Skeletal muscle satellite cell (primary cell): ENCODE measurements at regions not wholly inside any gene's neighbourhood (a gene's known extent, or its start where the extent isn't known, plus 50 kb on each side); places are given as distances from the start of the nearest gene placed in this dataset.

Source experiments
- H3K27me3 ChIP-seq: 2 replicates; pipeline ENCODE4 v1.7.0; 2013; ENCODE audit warnings: low read length; ENCODE audit not compliant: control insufficient read depth, insufficient read depth
- H3K36me3 ChIP-seq: 2 replicates; pipeline ENCODE4 v1.7.0; 2013; ENCODE audit warnings: mild to moderate bottlenecking, control low read depth, low read length; ENCODE audit not compliant: insufficient read depth
- H3K4me1 ChIP-seq: 2 replicates; pipeline ENCODE4 v1.7.0; 2013; ENCODE audit warnings: low read length; ENCODE audit not compliant: control insufficient read depth, insufficient read depth
- H3K4me2 ChIP-seq: 2 replicates; pipeline ENCODE4 v1.7.0; 2013; ENCODE audit warnings: mild to moderate bottlenecking, low read length
- H3K4me3 ChIP-seq: 2 replicates; pipeline ENCODE4 v1.7.0; 2013; ENCODE audit warnings: low read length
- H3K9ac ChIP-seq: 2 replicates; pipeline ENCODE4 v1.7.0; 2013; ENCODE audit warnings: mild to moderate bottlenecking, low read depth, low read length, moderate library complexity
- H3K9me3 ChIP-seq: replicated peaks from 2 replicates; pipeline ENCODE4 v1.7.0; 2013; ENCODE audit warnings: mild to moderate bottlenecking, control low read depth, low read length

DNA sequence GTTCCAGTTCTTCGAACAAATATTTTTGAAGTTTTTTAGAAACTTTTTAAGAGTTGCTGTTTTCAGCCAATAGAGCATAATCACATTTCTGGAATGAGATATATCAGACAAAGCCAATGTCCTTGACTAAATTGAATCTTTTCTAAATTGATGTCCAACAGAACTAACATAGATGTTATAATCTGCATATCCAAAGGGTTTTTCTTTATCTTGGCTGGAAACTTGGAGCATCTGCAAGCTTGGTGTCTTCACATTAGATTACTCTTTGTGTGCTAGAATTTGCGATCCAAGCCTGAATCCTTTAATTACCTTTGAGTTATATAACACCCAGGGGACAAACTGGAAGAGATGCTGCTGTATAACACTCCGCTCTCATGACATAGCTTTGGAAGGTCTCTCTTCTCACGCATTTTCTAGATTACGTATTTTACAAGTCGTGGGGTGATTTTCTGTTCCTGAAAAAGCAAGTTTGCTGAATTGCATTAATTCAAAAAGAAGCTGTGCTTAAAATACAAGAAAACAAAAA is 64.4 kb upstream of the FUCA2 start:
- Histone ChIP-seq H3K9ac (no peak overlapping the region), H3K4me2 (no peak overlapping the region), H3K36me3 (no peaks in the 10 kb centered on the region), H3K27me3 (no peaks in the 10 kb centered on the region), H3K4me1 (peaks cover 10% of the 10 kb centered on the region), H3K9me3 (no peaks in the 10 kb centered on the region), H3K4me3 (no peak overlapping the region)

GRCh38 chr6:143575440-143575839 is 63.9 kb upstream of the FUCA2 start:
- peaks cover 10% of the 10 kb centered on the region for H3K4me1 ChIP-seq
- H3K36me3 ChIP-seq = no peaks in the 10 kb centered on the region
- no peaks in the 10 kb centered on the region for H3K27me3 ChIP-seq
- no peak overlapping the region for H3K4me3 ChIP-seq
- no peaks in the 10 kb centered on the region for H3K9me3 ChIP-seq
- peak overlapping the region; percentile 20 for H3K4me2 ChIP-seq
- no peak overlapping the region for H3K9ac ChIP-seq

- Histone ChIP-seq H3K27me3 (no peaks in the 10 kb centered on the region), H3K9ac (no peak overlapping the region), H3K36me3 (no peaks in the 10 kb centered on the region), H3K4me1 (no peaks in the 10 kb centered on the region), H3K4me3 (no peak overlapping the region), H3K9me3 (no peaks in the 10 kb centered on the region), H3K4me2 (no peak overlapping the region)
Measured at GRCh38 chr6:143570147-143570853, 58.8 kb upstream of the FUCA2 start.

DNA sequence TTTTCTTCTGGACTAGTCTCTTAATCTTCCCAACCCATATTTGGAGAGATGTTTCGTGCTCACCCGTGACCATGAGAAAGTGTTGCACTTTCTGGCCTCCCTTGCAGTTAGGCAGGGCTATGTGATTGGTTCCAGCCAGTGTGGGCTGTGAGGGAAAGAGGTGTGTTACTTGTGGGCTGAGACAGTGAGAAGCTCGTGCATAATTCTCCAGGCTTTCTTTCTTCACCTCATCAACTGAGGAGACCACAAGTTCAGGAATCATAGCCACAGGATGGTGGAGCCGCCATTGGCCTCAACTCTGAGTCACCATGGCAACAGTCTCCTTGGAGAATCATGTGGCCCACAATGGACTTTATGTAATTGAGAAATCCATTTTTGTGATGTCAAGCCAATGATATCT is 57.5 kb upstream of the FUCA2 start:
- Histone ChIP-seq H3K9ac (no peak overlapping the region), H3K27me3 (no peaks in the 10 kb centered on the region), H3K9me3 (no peaks in the 10 kb centered on the region), H3K36me3 (no peaks in the 10 kb centered on the region), H3K4me3 (no peak overlapping the region), H3K4me2 (no peak overlapping the region), H3K4me1 (no peaks in the 10 kb centered on the region)

- no peak overlapping the region for H3K4me2 ChIP-seq
- H3K9ac ChIP-seq = no peak overlapping the region
- H3K27me3 ChIP-seq = no peaks in the 10 kb centered on the region
- H3K9me3 ChIP-seq = no peaks in the 10 kb centered on the region
- H3K36me3 ChIP-seq = no peaks in the 10 kb centered on the region
- no peaks in the 10 kb centered on the region for H3K4me1 ChIP-seq
- no peak overlapping the region for H3K4me3 ChIP-seq
Measured at GRCh38 chr6:143564484-143565017, 53.0 kb upstream of the FUCA2 start.

GRCh38 chr6:143562143-143562542 is 50.6 kb upstream of the FUCA2 start:
- Histone ChIP-seq H3K4me2 (no peak overlapping the region), H3K9ac (no peak overlapping the region), H3K4me3 (no peak overlapping the region), H3K36me3 (no peaks in the 10 kb centered on the region), H3K4me1 (peaks cover 1% of the 10 kb centered on the region), H3K9me3 (no peaks in the 10 kb centered on the region), H3K27me3 (no peaks in the 10 kb centered on the region)
